Tibial artery (tissue), 4 donors: ENCODE measurements at regions not wholly inside any gene's neighbourhood (a gene's known extent, or its start where the extent isn't known, plus 50 kb on each side); places are given as distances from the start of the nearest gene placed in this dataset.
A peak's percentile ranks its signal among the peaks of the same experiment; 100 is the strongest.

Source experiments
- DNase-seq, 2 donors: peaks; one replicate each; pipeline ENCODE4 v3.0.0-alpha.2; 2019
- H3K27ac ChIP-seq, 2 donors: fragments of 200-600 bp; sonication (generic) in 1 of 2; 1 replicate in 1 of 2; 2 replicates in 1 of 2; pipeline ENCODE4 v1.5.1; 2018 to 2019; ENCODE audit warnings: mild to moderate bottlenecking in 1 of 2
- H3K27me3 ChIP-seq, 2 donors: fragments of 200-600 bp; sonication (generic) in 1 of 2; one replicate each; pipeline versions ENCODE4 v1.5.1 to v1.6.0; 2016 to 2019
- H3K36me3 ChIP-seq, 3 donors: fragments of 200-600 bp; sonication (generic) in 2 of 3; one replicate each; pipeline ENCODE4 v1.5.1; 2016 to 2019; ENCODE audit warnings: mild to moderate bottlenecking in 2 of 3
- H3K4me1 ChIP-seq, 4 donors: fragments of 200-600 bp; sonication (generic) in 2 of 4; 1 replicate in 3 of 4; 2 replicates in 1 of 4; pipeline ENCODE4 v1.5.1; 2016 to 2019
- H3K4me3 ChIP-seq, 2 donors: fragments of 200-600 bp; sonication (generic) in 1 of 2; 1 replicate in 1 of 2; 2 replicates in 1 of 2; pipeline ENCODE4 v1.5.1; 2018 to 2019; ENCODE audit warnings: mild to moderate bottlenecking in 2 of 2
- H3K9me3 ChIP-seq, 3 donors: fragments of 200-600 bp; sonication (generic) in 1 of 3; one replicate each; pipeline ENCODE4 v1.5.1; 2016 to 2019
- intact Hi-C: fragments of 100-400 bp; cut with DNase I; formaldehyde crosslinking; loops from one replicate; pipeline ENCODE4 v1.15.0; 2023; ENCODE audit warnings: low total_unique reads
- TF ChIP-seq, protein P1 (sequence below), 2 experiments: fragments of 200-600 bp in 1 of 2; fragments of 450-650 bp in 1 of 2; IDR thresholded peaks; one replicate each; pipeline ENCODE4 v1.5.1; 2017 to 2019; ENCODE audit warnings: antibody characterized with exemption in 2 of 2, mild to moderate bottlenecking in 1 of 2, moderate library complexity in 1 of 2

DNA sequence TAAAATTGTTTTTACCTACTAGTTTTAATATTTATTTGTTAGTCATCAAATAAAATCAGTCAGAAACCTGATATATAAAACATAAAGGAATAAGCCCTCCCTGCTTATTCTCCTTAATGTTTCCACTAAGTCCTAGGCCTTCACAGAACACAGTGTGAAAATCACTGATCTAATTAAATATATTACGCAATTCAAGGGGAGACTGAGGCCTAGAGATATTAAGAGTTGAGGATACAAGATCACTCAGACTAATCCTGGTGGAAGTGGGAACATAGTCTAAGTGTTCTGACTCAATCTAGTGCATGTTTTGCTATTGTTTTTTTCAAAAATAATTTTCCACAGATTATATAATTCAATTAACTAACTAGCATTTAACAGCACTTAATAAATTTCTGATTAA lies 401.1 kb downstream of the SLCO4C1 start:
- intact Hi-C loops: no loop called here
- H3K27ac ChIP-seq: no peak overlapping the region
- TF ChIP-seq, protein P1, sequence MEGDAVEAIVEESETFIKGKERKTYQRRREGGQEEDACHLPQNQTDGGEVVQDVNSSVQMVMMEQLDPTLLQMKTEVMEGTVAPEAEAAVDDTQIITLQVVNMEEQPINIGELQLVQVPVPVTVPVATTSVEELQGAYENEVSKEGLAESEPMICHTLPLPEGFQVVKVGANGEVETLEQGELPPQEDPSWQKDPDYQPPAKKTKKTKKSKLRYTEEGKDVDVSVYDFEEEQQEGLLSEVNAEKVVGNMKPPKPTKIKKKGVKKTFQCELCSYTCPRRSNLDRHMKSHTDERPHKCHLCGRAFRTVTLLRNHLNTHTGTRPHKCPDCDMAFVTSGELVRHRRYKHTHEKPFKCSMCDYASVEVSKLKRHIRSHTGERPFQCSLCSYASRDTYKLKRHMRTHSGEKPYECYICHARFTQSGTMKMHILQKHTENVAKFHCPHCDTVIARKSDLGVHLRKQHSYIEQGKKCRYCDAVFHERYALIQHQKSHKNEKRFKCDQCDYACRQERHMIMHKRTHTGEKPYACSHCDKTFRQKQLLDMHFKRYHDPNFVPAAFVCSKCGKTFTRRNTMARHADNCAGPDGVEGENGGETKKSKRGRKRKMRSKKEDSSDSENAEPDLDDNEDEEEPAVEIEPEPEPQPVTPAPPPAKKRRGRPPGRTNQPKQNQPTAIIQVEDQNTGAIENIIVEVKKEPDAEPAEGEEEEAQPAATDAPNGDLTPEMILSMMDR (IDR thresholded peaks at IDR 0.05): no peak
- H3K4me1 ChIP-seq: no peaks in the 10 kb centered on the region
- no peak for DNase-seq
- no peaks in the 10 kb centered on the region for H3K27me3 ChIP-seq
- H3K9me3 ChIP-seq: no peaks in the 10 kb centered on the region
- H3K4me3 ChIP-seq: no peak overlapping the region
- H3K36me3 ChIP-seq: no peaks in the 10 kb centered on the region

DNA sequence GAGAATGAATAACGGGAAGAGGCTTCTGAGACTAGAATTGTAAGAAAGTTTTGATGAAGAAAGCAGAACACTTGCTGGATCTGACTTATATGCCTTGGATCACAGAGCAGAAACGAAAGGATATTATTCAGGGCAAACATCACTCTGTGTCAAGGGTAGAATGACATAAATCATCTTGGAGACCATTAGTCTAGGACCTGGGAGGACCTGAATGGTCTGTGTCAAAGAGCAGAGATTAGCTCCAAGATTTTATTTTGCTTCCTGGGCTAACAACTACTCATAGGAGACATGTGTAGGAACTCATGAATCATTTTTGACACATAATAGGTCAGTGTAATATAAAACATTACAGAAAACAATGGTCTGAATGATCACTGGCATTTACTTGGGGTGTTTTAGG lies 417.9 kb downstream of the SLCO4C1 start:
- H3K4me3 ChIP-seq: no peak overlapping the region
- H3K36me3 ChIP-seq: no peaks in the 10 kb centered on the region
- TF ChIP-seq, protein P1 (IDR thresholded peaks at IDR 0.05): no peak
- intact Hi-C loops: no loop called here
- DNase-seq: no peak
- H3K4me1 ChIP-seq: peaks cover 0 to 6% (median 0%) of the 10 kb centered on the region in 4 donors
- H3K27me3 ChIP-seq: no peaks in the 10 kb centered on the region
- no peak overlapping the region for H3K27ac ChIP-seq
- no peaks in the 10 kb centered on the region for H3K9me3 ChIP-seq

DNA sequence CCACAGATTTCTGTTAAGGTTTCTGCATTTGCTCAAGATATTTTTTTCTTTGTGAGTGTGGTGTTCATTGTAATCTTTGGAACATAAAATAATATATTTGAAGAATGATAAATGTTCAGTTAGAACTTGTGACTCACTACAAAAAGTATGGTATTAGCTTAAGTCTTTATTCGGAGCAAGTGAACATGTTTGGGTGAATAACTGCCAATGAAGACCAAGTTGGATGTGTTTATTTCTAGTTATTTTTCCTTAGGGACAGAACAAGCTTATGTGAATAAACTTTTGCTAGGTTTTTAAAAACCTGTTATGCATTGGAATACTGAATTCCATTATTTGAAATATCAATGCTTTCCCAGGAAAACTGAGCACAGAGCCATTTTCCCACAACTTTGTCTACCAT lies 418.6 kb downstream of the SLCO4C1 start:
- Histone ChIP-seq H3K27me3 (no peaks in the 10 kb centered on the region), H3K27ac (no peak overlapping the region), H3K4me1 (peaks cover 0 to 6% (median 0%) of the 10 kb centered on the region in 4 donors), H3K4me3 (no peak overlapping the region), H3K36me3 (no peaks in the 10 kb centered on the region), H3K9me3 (no peaks in the 10 kb centered on the region)
- intact Hi-C loops: no loop called here
- TF ChIP-seq, protein P1 (IDR thresholded peaks at IDR 0.05): no peak
- DNase-seq: no peak

DNA sequence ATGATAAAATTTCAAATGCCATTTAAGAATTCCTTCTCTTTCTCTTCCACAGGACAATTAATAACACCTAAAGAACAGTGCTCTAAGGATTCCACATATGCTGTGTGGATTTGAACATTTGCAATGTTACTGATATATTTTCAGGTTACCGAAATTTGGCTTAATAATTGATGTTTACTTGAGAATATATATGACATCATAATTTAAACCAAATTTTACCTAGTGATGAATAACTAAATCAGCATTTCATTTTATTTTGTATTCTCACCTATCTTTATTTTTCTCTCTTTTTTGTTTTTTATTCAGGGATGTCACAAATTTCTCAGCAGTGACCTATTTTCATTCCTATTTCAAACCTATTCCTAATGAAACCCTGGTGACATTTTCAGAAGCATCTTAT lies 429.6 kb downstream of the SLCO4C1 start:
- Histone ChIP-seq H3K27me3 (no peaks in the 10 kb centered on the region), H3K36me3 (no peaks in the 10 kb centered on the region), H3K9me3 (no peaks in the 10 kb centered on the region), H3K27ac (no peak overlapping the region), H3K4me3 (no peak overlapping the region), H3K4me1 (no peaks in the 10 kb centered on the region)
- no peak for DNase-seq
- intact Hi-C loops: no loop called here
- TF ChIP-seq, protein P1 (IDR thresholded peaks at IDR 0.05): no peak

DNA sequence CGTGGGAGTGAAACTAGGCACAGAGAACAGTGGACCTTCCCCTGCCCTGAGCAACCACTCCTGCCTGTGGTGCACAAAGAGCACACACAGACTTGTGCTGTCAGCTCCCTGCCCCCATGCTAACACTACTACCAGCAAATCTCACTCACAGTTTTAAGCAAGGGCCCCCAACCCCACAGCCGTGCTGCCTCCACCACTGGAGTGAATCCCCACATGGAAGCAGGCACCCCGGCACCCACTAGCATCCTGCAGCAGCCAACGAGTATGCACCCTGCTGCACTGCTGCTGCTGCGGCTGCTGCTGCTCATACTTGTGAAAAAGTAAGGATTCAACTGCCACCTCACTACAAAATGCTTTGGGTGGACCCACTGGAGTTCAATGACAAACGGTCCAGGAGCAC lies 435.5 kb downstream of the SLCO4C1 start:
- Histone ChIP-seq H3K27ac (no peak overlapping the region), H3K27me3 (no peaks in the 10 kb centered on the region), H3K4me3 (no peak overlapping the region), H3K36me3 (no peaks in the 10 kb centered on the region), H3K4me1 (no peaks in the 10 kb centered on the region), H3K9me3 (no peaks in the 10 kb centered on the region)
- peak in 1 of 2 donors; percentile 43 for DNase-seq
- intact Hi-C loops: no loop called here
- TF ChIP-seq, protein P1 (IDR thresholded peaks at IDR 0.05): no peak

DNA sequence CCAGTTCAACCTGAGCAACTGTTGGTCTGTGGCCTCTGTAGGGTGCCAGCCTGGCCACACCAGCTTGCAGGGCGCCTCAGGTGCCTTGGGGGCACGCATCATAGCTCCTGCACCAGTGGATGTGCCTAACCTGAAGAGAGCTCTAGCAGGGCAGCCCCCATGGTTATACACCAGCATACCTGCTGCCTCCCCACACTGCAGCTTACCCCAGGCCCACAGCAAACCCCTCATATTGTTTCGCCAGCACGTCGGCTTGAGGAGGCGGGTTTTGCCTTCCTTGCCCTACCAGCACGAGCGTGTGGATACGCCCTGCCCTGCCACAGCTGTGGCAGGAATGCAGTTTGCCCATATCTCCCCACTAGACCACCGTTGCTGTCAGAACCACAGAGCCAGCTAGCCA lies 435.9 kb downstream of the SLCO4C1 start:
- no peak overlapping the region for H3K4me3 ChIP-seq
- H3K27ac ChIP-seq: no peak overlapping the region
- no peaks in the 10 kb centered on the region for H3K4me1 ChIP-seq
- no peaks in the 10 kb centered on the region for H3K27me3 ChIP-seq
- H3K36me3 ChIP-seq: no peaks in the 10 kb centered on the region
- DNase-seq: no peak
- intact Hi-C loops: no loop called here
- TF ChIP-seq, protein P1 (IDR thresholded peaks at IDR 0.05): no peak
- H3K9me3 ChIP-seq: no peaks in the 10 kb centered on the region
